ENCODE measurements at regions not wholly inside any gene's neighbourhood (a gene's known extent, or its start where the extent isn't known, plus 50 kb on each side); places are given as distances from the start of the nearest gene placed in this dataset.

DNA sequence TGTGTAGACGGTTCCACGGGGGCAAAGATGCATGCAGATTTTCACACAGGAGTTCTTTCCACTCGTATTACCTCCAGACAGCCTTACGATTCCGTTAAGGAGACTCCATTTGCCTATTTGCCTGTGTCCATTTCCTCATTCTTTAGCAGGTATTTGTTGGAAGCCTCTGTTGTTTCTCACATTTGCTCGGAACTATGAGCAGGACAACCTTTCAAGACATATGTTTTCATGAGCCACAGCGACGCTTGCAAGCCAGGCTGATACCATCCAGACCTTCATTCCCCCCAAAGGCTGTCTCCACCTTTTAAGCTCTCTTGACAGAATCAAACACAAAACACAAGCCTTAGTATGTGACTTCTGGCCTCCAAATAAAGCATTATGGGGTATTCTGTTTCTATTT lies 57.6 kb upstream of the NEDD9 start:
- no peak for FAIRE-seq
- DNase-seq (ENCODE audit: low read depth, low spot score) = no peak
- ChIA-PET SMC1A (ENCODE audit: uncharacterized antibody, unreplicated experiment) (interaction anchor here (0.6 to 7.2 kb wide), 3 partner anchors 13 to 206 kb away, joined by 3 to 86 read pairs (median 3); no protein-coding TSS in a partner anchor), CTCF (no interaction called here), RAD21 (ENCODE audit: unreplicated experiment) (interaction anchor here (1.3 to 5.0 kb wide), 2 partner anchors 13 to 286 kb away, joined by 3 to 57 read pairs; no protein-coding TSS in a partner anchor), POLR2A (interaction anchor here (1.3 to 2.9 kb wide), 2 partner anchors 12 to 13 kb away, joined by 3 to 15 read pairs; no protein-coding TSS in a partner anchor)
- TF ChIP-seq ETV6 (conservative IDR thresholded peaks at IDR 0.05 in 1 of 2, IDR thresholded peaks at IDR 0.05 in 1 of 2; ENCODE audit: borderline replicate concordance in 1 of 2, low read depth in 1 of 2) (no peak), ZZZ3 (IDR thresholded peaks at IDR 0.05; ENCODE audit: control insufficient read depth, insufficient read length, low read depth) (no peak)
- H4K20me1 ChIP-seq (ENCODE audit: control insufficient read depth, insufficient read depth) = no peaks in the 10 kb centered on the region
- no peak overlapping the region for H3K4me3 ChIP-seq
- H3K27ac ChIP-seq (ENCODE audit: control insufficient read depth, insufficient read depth) = no peak overlapping the region
- ATAC-seq = no peak
- no TSS peak for BruUV-seq (replicated peaks)
- 92% methylated on average over 8 of the region's 8 CpGs for WGBS (ENCODE audit: insufficient coverage, insufficient replicate concordance, low lambda C conversion rate, missing lambda C conversion rate)
- intact Hi-C loops (cut with micrococcal nuclease; ENCODE audit: unreplicated experiment) (no loop called here), in situ Hi-C loops (cut with MboI) (no loop called here)
- H3K79me2 ChIP-seq (ENCODE audit: control insufficient read depth, insufficient read depth, low read length) = no peaks in the 10 kb centered on the region
- no peaks in the 10 kb centered on the region; the same call in 1 of the 2 replicates for H3K4me1 ChIP-seq (ENCODE audit: control insufficient read depth, insufficient read depth, low read length)
- no peaks in the 10 kb centered on the region for H3K27me3 ChIP-seq (replicated peaks in 1 of 2; ENCODE audit: control insufficient read depth in 2 of 2, insufficient read depth in 2 of 2, low read length in 1 of 2)
- peaks cover 0 to 13% of the 10 kb centered on the region in 2 experiments; a peak in 2 of 4 replicates for H3K36me3 ChIP-seq (ENCODE audit: control insufficient read depth in 2 of 2, insufficient read depth in 2 of 2, low read length in 1 of 2)
- no peak overlapping the region for H3K4me2 ChIP-seq (ENCODE audit: control insufficient read depth, insufficient read depth)
- H2AFZ ChIP-seq (ENCODE audit: control insufficient read depth, low read depth, low read length) = no peak overlapping the region
- H3K9me3 ChIP-seq (replicated peaks; ENCODE audit: control insufficient read depth, insufficient read depth, low read length) = peaks cover 7% of the 10 kb centered on the region; the same call in 2 of the 3 replicates
- no peak overlapping the region for H3K9ac ChIP-seq (ENCODE audit: control insufficient read depth, insufficient read depth, low read length)

DNA sequence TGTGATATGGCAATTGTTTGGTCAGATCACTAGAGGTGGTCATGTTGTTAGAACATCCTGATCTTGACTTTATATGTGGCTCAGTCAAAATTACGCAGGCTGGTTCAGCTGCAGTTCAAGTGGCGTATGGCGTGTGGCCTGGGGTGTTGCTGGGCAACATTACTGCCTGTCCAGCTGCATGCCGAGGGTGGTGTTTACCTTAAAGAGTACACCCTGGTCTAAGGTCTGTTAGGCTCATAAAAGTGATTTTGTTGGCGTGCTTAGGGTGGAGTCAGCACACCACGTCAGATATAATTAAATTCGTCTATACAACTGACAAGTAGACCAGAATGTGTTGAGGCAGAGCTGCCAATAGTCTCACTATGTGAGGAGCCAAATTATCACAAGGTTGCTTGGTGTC lies 55.6 kb upstream of the NEDD9 start:
- H3K36me3 ChIP-seq (ENCODE audit: control insufficient read depth in 2 of 2, insufficient read depth in 2 of 2, low read length in 1 of 2) = peaks cover 0 to 5% of the 10 kb centered on the region in 2 experiments; a peak in 1 of 4 replicates
- in situ Hi-C loops (cut with MboI) = no loop called here
- no peak overlapping the region for H3K4me3 ChIP-seq
- DNase-seq (ENCODE audit: low read depth, low spot score) (no peak), FAIRE-seq (no peak), ATAC-seq (no peak)
- no peak for TF ChIP-seq MXI1 (IDR thresholded peaks at IDR 0.05; ENCODE audit: low read depth, low read length)
- TF ChIP-seq, protein P1, sequence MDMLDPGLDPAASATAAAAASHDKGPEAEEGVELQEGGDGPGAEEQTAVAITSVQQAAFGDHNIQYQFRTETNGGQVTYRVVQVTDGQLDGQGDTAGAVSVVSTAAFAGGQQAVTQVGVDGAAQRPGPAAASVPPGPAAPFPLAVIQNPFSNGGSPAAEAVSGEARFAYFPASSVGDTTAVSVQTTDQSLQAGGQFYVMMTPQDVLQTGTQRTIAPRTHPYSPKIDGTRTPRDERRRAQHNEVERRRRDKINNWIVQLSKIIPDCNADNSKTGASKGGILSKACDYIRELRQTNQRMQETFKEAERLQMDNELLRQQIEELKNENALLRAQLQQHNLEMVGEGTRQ (IDR thresholded peaks at IDR 0.05; ENCODE audit: borderline replicate concordance, low read depth, low read length) = no peak
- no peak for TF ChIP-seq TBL1XR1 (IDR thresholded peaks at IDR 0.05; ENCODE audit: low read depth, low read length)
- TF ChIP-seq RBBP5 (conservative IDR thresholded peaks at IDR 0.05) = no peak
- TF ChIP-seq, protein P2, sequence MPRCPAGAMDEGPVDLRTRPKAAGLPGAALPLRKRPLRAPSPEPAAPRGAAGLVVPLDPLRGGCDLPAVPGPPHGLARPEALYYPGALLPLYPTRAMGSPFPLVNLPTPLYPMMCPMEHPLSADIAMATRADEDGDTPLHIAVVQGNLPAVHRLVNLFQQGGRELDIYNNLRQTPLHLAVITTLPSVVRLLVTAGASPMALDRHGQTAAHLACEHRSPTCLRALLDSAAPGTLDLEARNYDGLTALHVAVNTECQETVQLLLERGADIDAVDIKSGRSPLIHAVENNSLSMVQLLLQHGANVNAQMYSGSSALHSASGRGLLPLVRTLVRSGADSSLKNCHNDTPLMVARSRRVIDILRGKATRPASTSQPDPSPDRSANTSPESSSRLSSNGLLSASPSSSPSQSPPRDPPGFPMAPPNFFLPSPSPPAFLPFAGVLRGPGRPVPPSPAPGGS (IDR thresholded peaks at IDR 0.05; ENCODE audit: borderline replicate concordance, insufficient read depth, low read depth, low read length, poor library complexity, severe bottlenecking) = no peak
- no peak for TF ChIP-seq TCF12 (IDR thresholded peaks at IDR 0.05; ENCODE audit: low read depth, low read length)
- peaks cover 3% of the 10 kb centered on the region; the same call in 2 of the 3 replicates for H3K9me3 ChIP-seq (replicated peaks; ENCODE audit: control insufficient read depth, insufficient read depth, low read length)
- H3K4me2 ChIP-seq (ENCODE audit: control insufficient read depth, insufficient read depth) = no peak overlapping the region
- H3K9ac ChIP-seq (ENCODE audit: control insufficient read depth, insufficient read depth, low read length) = no peak overlapping the region
- BruUV-seq (replicated peaks) = no TSS peak
- no peak overlapping the region for H3K27ac ChIP-seq (ENCODE audit: control insufficient read depth, insufficient read depth)
- H4K20me1 ChIP-seq (ENCODE audit: control insufficient read depth, insufficient read depth) = no peaks in the 10 kb centered on the region
- H3K27me3 ChIP-seq (replicated peaks in 1 of 2; ENCODE audit: control insufficient read depth in 2 of 2, insufficient read depth in 2 of 2, low read length in 1 of 2) = no peaks in the 10 kb centered on the region
- no peak overlapping the region for H2AFZ ChIP-seq (ENCODE audit: control insufficient read depth, low read depth, low read length)
- 95% methylated on average over 7 of the region's 7 CpGs for WGBS (ENCODE audit: insufficient coverage, insufficient replicate concordance, low lambda C conversion rate, missing lambda C conversion rate)
- SMC1A ChIA-PET (ENCODE audit: uncharacterized antibody, unreplicated experiment) = interaction anchor here (0.5 to 7.2 kb wide), 3 partner anchors 11 to 186 kb away, joined by 4 to 86 read pairs (median 4); no protein-coding TSS in a partner anchor
- H3K79me2 ChIP-seq (ENCODE audit: control insufficient read depth, insufficient read depth, low read length) = no peaks in the 10 kb centered on the region
- CTCF ChIA-PET = no interaction called here
- RAD21 ChIA-PET (ENCODE audit: unreplicated experiment) = interaction anchor here (0.7 kb wide), 1 partner anchor 10 kb away, joined by 3 read pairs; no protein-coding TSS in a partner anchor
- intact Hi-C loops (cut with micrococcal nuclease; ENCODE audit: unreplicated experiment) = no loop called here
- no peaks in the 10 kb centered on the region; the same call in 1 of the 2 replicates for H3K4me1 ChIP-seq (ENCODE audit: control insufficient read depth, insufficient read depth, low read length)
- POLR2A ChIA-PET = interaction anchor here (1.3 kb wide), 1 partner anchor 9 kb away, joined by 3 read pairs; no protein-coding TSS in a partner anchor

All from GM12878 (cell line).